ENCODE measurements at regions not wholly inside any gene's neighbourhood (a gene's known extent, or its start where the extent isn't known, plus 50 kb on each side); places are given as distances from the start of the nearest gene placed in this dataset.
"Not testable (repeated sequence)": the region's sequence is repeated elsewhere in the genome, so short reads cannot be mapped to it uniquely, and the experiment has no call there.

DNA sequence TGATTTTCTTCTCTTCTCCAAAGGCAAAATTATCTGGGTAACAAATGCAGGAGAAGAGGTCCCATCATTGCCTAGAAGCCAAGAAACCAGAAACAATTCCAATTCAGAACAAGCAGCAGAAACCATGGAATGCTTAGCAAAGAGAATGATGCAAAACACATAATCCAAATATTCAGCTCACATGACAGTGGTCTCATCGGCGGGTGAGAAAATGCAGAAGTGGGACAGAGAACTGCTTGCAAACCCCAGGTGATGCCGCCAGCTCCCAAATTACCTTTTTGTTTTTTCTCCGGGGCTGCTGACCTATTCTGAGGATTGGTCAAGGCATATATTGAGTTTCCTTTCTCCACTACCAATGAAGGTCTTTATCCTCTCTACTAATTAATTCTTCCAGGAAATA is 99.7 kb downstream of the ZNF22 start:
- DNase-seq (no peak), ATAC-seq (no peak)
- no peak overlapping the region for H3K4me3 ChIP-seq
- H3K4me1 ChIP-seq (ENCODE audit: low read depth) = no peaks in the 10 kb centered on the region
- TF ChIP-seq, protein P1, sequence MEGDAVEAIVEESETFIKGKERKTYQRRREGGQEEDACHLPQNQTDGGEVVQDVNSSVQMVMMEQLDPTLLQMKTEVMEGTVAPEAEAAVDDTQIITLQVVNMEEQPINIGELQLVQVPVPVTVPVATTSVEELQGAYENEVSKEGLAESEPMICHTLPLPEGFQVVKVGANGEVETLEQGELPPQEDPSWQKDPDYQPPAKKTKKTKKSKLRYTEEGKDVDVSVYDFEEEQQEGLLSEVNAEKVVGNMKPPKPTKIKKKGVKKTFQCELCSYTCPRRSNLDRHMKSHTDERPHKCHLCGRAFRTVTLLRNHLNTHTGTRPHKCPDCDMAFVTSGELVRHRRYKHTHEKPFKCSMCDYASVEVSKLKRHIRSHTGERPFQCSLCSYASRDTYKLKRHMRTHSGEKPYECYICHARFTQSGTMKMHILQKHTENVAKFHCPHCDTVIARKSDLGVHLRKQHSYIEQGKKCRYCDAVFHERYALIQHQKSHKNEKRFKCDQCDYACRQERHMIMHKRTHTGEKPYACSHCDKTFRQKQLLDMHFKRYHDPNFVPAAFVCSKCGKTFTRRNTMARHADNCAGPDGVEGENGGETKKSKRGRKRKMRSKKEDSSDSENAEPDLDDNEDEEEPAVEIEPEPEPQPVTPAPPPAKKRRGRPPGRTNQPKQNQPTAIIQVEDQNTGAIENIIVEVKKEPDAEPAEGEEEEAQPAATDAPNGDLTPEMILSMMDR (IDR thresholded peaks at IDR 0.05) = no peak
- no peaks in the 10 kb centered on the region for H3K36me3 ChIP-seq (ENCODE audit: low read depth)
- intact Hi-C loops (cut with DNase I, micrococcal nuclease) = no loop called here
- no peaks in the 10 kb centered on the region for H3K9me3 ChIP-seq

DNA sequence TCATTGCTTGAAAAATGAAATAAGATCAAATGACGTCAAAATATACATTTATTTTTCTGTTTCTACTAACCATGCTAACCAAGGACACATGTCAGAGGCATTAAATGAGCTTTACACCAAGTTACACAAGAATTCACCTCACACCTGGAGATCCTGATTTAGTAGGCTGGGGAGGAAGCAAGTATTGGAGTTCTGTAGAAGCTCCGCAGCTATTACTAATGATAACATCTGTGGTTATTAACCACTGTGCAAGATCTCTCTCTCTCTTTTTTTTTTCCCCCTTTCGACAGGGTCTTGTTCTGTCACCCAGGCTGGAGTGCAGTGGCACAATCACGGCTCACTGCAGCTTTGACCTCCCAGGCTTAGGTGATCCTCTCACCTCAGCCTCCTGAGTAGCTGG is 104.0 kb downstream of the ZNF22 start:
- intact Hi-C loops (cut with DNase I, micrococcal nuclease) = no loop called here
- no peak for ATAC-seq
- no peak for DNase-seq
- H3K36me3 ChIP-seq (ENCODE audit: low read depth) = no peaks in the 10 kb centered on the region
- no peaks in the 10 kb centered on the region for H3K4me1 ChIP-seq (ENCODE audit: low read depth)
- H3K4me3 ChIP-seq = no peak overlapping the region
- TF ChIP-seq, protein P1 (IDR thresholded peaks at IDR 0.05) = no peak
- no peaks in the 10 kb centered on the region for H3K9me3 ChIP-seq

DNA sequence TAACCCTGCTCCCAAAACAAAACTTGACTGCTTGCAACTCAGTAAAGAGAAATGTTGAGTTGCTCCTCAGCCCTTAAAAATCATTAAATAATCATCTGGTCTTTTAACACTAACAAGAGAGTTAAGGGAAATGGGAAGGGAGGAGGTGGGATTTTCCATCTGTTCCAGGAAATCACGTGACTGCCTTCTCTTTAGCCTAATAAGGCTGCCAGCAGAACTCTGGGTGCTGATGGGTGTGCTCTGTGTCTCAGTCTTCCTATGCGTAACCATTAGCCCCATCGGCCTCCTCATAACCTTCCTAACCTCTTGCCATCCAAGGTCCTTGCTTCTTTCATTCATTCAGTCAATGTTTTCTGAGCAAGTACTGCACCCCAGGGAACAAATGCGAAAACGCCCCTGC is 104.6 kb downstream of the ZNF22 start:
- H3K36me3 ChIP-seq (ENCODE audit: low read depth); H3K4me1 ChIP-seq (ENCODE audit: low read depth); H3K4me3 ChIP-seq; DNase-seq; H3K9me3 ChIP-seq; intact Hi-C loops (cut with DNase I, micrococcal nuclease); ATAC-seq: not testable (repeated sequence)

DNA sequence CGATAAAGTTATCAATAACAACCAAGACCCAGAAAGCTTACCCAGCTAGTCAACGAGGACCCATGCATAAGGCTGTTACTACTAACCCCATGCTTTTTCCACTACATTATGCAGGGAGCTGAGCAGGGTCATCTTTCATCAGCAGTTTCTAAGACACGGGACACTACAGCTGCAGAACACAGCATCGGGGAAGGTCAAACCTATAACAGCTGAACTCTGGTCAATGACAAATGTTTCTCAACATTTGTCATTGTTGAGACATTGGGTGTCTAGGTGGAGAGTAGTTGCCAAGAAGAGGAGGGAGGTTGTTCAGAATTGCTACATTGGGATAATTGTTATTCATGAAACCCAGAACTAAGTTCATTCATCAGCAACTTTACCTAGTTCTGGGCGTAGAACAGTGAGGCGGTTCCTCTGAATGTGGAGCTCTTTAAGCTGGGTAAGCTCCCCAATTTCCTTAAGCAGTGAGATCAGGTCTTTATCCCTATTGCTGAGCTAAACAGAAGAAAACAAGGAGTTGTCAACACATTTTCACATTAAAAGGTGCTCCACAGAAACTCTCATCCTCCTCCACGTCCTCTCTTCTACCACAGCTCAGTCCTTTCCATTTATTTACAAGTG is 105.6 kb downstream of the ZNF22 start:
- Histone ChIP-seq H3K9me3 (no peaks in the 10 kb centered on the region), H3K4me1 (ENCODE audit: low read depth) (no peaks in the 10 kb centered on the region), H3K4me3 (no peak overlapping the region), H3K36me3 (ENCODE audit: low read depth) (no peaks in the 10 kb centered on the region)
- intact Hi-C loops (cut with DNase I, micrococcal nuclease) = no loop called here
- ATAC-seq (no peak), DNase-seq (no peak)
- TF ChIP-seq, protein P1 (IDR thresholded peaks at IDR 0.05) = no peak

DNA sequence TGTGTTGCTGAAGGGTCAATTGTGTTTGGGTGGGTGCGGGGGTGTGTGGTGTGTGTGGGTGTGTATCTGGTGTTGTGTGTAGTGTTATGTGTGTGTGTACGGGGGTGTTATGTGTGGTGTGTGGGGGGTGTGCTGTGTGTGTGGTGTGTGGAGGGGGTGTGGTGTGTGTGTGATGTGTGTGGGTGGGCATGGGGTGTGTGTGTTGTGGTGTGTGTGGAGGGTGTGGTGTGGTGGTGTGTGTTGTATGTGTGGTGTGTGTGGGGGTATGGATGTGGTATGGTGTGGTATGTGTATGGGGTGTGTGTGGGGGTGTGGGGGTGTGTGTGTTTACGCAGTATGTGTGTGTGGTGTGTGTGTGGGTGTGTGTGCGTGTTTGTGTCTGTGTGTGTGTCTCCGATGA is 110.8 kb downstream of the ZNF22 start:
- ATAC-seq = no peak
- intact Hi-C loops (cut with DNase I, micrococcal nuclease) = no loop called here
- no peaks in the 10 kb centered on the region for H3K4me1 ChIP-seq (ENCODE audit: low read depth)
- TF ChIP-seq, protein P1 (IDR thresholded peaks at IDR 0.05) = no peak
- H3K36me3 ChIP-seq (ENCODE audit: low read depth) = no peaks in the 10 kb centered on the region
- no peak overlapping the region for H3K4me3 ChIP-seq
- no peak for DNase-seq
- H3K9me3 ChIP-seq = no peaks in the 10 kb centered on the region

DNA sequence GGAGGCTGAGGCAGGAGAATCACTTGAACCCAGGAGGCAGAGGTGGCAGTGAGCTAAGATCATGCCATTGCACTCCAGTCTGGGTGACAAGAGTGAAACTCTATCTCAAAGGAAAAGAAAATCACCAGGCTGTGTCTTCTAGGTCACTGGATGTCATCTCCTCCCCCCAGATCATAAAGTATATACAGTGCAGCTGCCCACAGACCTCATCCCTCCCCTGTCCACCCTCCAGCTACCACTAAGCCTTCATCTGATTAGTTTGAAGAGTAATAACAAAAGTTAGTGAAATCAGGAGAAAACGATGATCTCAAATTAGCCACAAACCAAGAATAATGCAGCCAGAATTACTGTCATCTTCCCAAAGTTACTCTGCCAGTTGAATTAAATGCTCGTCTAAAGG is 117.2 kb downstream of the ZNF22 start:
- H3K9me3 ChIP-seq; H3K36me3 ChIP-seq (ENCODE audit: low read depth); DNase-seq; intact Hi-C loops (cut with DNase I, micrococcal nuclease); H3K4me1 ChIP-seq (ENCODE audit: low read depth); ATAC-seq; H3K4me3 ChIP-seq: not testable (repeated sequence)

DNA sequence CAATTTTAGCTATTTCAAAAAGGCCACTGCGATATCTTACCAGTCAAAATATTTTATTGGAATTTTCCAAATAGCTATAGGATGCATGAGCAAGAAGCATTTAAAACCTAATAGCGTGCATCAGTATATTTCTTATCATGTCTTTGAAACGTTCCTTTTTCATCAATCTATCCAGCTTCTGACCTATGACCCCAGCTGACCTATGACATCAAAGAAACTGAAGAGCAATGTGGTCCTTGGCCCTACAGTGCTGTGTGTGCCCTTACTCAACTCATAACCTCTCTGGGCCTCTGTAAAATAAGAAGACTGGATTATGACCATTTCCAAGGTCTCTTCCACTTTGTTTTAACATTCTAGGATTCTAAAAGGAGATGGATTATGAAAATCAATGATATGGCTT is 118.2 kb downstream of the ZNF22 start:
- TF ChIP-seq, protein P1 (IDR thresholded peaks at IDR 0.05) = no peak
- no peak for DNase-seq
- no peak for ATAC-seq
- no peaks in the 10 kb centered on the region for H3K4me1 ChIP-seq (ENCODE audit: low read depth)
- H3K36me3 ChIP-seq (ENCODE audit: low read depth) = no peaks in the 10 kb centered on the region
- H3K9me3 ChIP-seq = no peaks in the 10 kb centered on the region
- H3K4me3 ChIP-seq = no peak overlapping the region
- intact Hi-C loops (cut with DNase I, micrococcal nuclease) = no loop called here

DNA sequence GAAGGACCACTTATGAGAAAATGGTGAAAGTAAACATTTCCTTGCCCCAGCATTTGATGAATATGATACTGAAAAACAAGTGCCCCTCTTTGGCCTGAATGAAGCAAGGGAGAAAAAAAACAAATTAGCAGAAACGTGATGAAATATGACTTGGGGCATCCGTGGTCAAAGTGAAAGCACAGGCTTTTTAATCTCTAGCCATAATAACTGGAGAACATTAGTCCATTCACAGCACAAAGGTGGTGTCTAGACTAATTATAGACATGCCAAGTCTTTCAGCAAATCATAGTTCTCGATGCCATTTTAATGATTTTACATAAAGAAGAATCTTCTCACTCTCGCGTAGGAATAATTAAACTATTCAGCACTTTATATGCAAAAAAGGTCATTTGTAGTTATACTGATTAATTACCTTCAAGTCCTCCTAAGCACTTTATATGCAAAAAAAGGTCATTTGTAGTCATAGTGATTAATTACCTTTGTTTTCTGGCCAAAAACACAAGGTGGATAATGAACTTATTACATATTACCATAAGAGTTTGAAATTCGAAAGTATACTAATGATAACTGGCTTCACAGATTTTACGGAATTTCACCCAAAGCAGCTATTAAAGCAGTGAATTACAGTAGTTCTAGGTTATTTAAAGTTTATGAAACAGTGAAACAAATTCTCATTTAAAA is 121.6 kb downstream of the ZNF22 start:
- ATAC-seq; DNase-seq; H3K4me1 ChIP-seq (ENCODE audit: low read depth); intact Hi-C loops (cut with DNase I, micrococcal nuclease); H3K9me3 ChIP-seq; H3K4me3 ChIP-seq; H3K36me3 ChIP-seq (ENCODE audit: low read depth): not testable (repeated sequence)

All from mucosa of descending colon (tissue), 3 donors.